Adrenal gland (tissue), 9 donors: ENCODE measurements at regions not wholly inside any gene's neighbourhood (a gene's known extent, or its start where the extent isn't known, plus 50 kb on each side); places are given as distances from the start of the nearest gene placed in this dataset.

Experiments used
- DNase-seq, 7 donors: peaks; one replicate each; pipeline ENCODE4 v3.0.0-alpha.2; 2019 to 2020
- H3K27ac ChIP-seq, 5 donors: fragments of 200-600 bp; sonication (generic) in 4 of 5; 1 replicate in 3 of 5; 2 replicates in 2 of 5; pipeline versions ENCODE4 v1.5.1 to v1.8.0; 2016 to 2020; ENCODE audit warnings: mild to moderate bottlenecking in 1 of 5
- H3K27me3 ChIP-seq: fragments of 200-600 bp; 2 replicates; pipeline ENCODE4 v1.8.0; 2021
- H3K36me3 ChIP-seq, 2 donors: fragments of 200-600 bp; replicated peaks in 1 of 2; 1 replicate in 1 of 2; 2 replicates in 1 of 2; pipeline versions ENCODE4 v1.5.1 to v1.8.0; 2018 to 2022
- H3K4me1 ChIP-seq, 2 donors: fragments of 200-600 bp; replicated peaks in 1 of 2; 1 replicate in 1 of 2; 2 replicates in 1 of 2; pipeline versions ENCODE4 v1.5.1 to v1.8.0; 2018 to 2021
- H3K4me3 ChIP-seq, 4 donors: fragments of 200-600 bp; sonication (generic) in 3 of 4; one replicate each; pipeline ENCODE4 v1.5.1; 2016 to 2018
- H3K9me3 ChIP-seq, 3 donors: fragments of 200-600 bp; sonication (generic) in 1 of 3; replicated peaks in 1 of 3; 1 replicate in 2 of 3; 2 replicates in 1 of 3; pipeline versions ENCODE4 v1.5.1 to v1.8.0; 2016 to 2021
- CTCF ChIP-seq, 6 experiments: fragments of 450-650 bp in 4 of 6; fragments of 200-600 bp in 2 of 6; sonication (generic) in 1 of 6; IDR thresholded peaks; 1 replicate in 5 of 6; 2 replicates in 1 of 6; pipeline versions ENCODE4 v1.5.1 to v1.8.0; 2016 to 2021; ENCODE audit warnings: antibody characterized with exemption in 6 of 6, mild to moderate bottlenecking in 2 of 6, moderate library complexity in 1 of 6
- POLR2A ChIP-seq, 2 donors: fragments of 450-650 bp; IDR thresholded peaks; one replicate each; pipeline ENCODE4 v1.6.1; 2017; ENCODE audit warnings: antibody characterized with exemption in 2 of 2, mild to moderate bottlenecking in 2 of 2, moderate library complexity in 1 of 2
- WGBS, 4 donors: extraction: QIAGEN DNeasy Blood & Tissue Kit in 2 of 4; methylation state at CpG; one replicate each; pipeline versions ENCODE4 v1.1.5 to v1.1.7; 2013 to 2017; 5-methylcytosine and 5-hydroxymethylcytosine counted together
- intact Hi-C, 2 donors: fragments of 100-400 bp; cut with DNase I; formaldehyde crosslinking; loops; one replicate each; pipeline versions ENCODE4 v1.14.1 to v1.15.0; 2022 to 2023
- donor health status: healthy with polysubstance abuse.
- donor health status: Bipolar disorder and iron deficiency.
- donor health status: DM: yes; HTN: yes; CAD: no.
- donor health status: DM: no; HTN: no; CAD: no.
- donor health status: DM: no; HTN: no; CAD: no.

GRCh38 chr13:107203146-107203847 is 635.4 kb upstream of the ARGLU1 start:
- H3K4me3 ChIP-seq: no peak overlapping the region
- no peaks in the 10 kb centered on the region for H3K27me3 ChIP-seq
- 41 to 64% (median 59%) methylated on average over 5 to 11 of the region's 11 CpGs for WGBS, 4 donors
- H3K4me1 ChIP-seq: no peaks in the 10 kb centered on the region
- intact Hi-C loops: loop anchor here in 1 of 2 donors (10.0 kb wide), 1 partner anchor 952 kb away; no protein-coding TSS in a partner anchor
- H3K27ac ChIP-seq: peak overlapping the region in 2 of 5 donors; percentile 35 to 78
- H3K36me3 ChIP-seq: no peaks in the 10 kb centered on the region
- TF ChIP-seq POLR2A (IDR thresholded peaks at IDR 0.05) (no peak), CTCF (IDR thresholded peaks at IDR 0.05) (peak in 2 of 6 experiments; percentile 22 to 31)
- no peak for DNase-seq
- no peaks in the 10 kb centered on the region for H3K9me3 ChIP-seq

- H3K4me3 ChIP-seq: no peak overlapping the region
- peak overlapping the region in 2 of 5 donors; percentile 35 to 78 for H3K27ac ChIP-seq
- 45 to 46% (median 45%) methylated on average over 4 of the region's 4 CpGs for WGBS, 4 donors
Observed at GRCh38 chr13:107202371-107203023, 634.6 kb upstream of the ARGLU1 start.

GRCh38 chr13:107200491-107200890 is 632.6 kb upstream of the ARGLU1 start:
- 80 to 91% (median 86%) methylated on average over 6 of the region's 6 CpGs for WGBS, 4 donors

More at GRCh38 chr13:107202371-107203023, 634.6 kb upstream of the ARGLU1 start:
- DNase-seq: peak in 6 of 7 donors; percentile 12 to 80 (median 46)
- intact Hi-C loops: loop anchor here in 1 of 2 donors (10.0 kb wide), 1 partner anchor 952 kb away; no protein-coding TSS in a partner anchor
- H3K36me3 ChIP-seq: no peaks in the 10 kb centered on the region
- TF ChIP-seq POLR2A (IDR thresholded peaks at IDR 0.05): no peak
- no peak for TF ChIP-seq CTCF (IDR thresholded peaks at IDR 0.05)
- no peaks in the 10 kb centered on the region for H3K27me3 ChIP-seq
- no peaks in the 10 kb centered on the region for H3K9me3 ChIP-seq
- no peaks in the 10 kb centered on the region for H3K4me1 ChIP-seq

More at GRCh38 chr13:107200491-107200890, 632.6 kb upstream of the ARGLU1 start:
- TF ChIP-seq POLR2A (IDR thresholded peaks at IDR 0.05): no peak
- TF ChIP-seq CTCF (IDR thresholded peaks at IDR 0.05): no peak
- no peaks in the 10 kb centered on the region for H3K36me3 ChIP-seq
- DNase-seq: no peak
- H3K4me1 ChIP-seq: no peaks in the 10 kb centered on the region
- H3K27me3 ChIP-seq: no peaks in the 10 kb centered on the region
- H3K27ac ChIP-seq: no peak overlapping the region
- no peak overlapping the region for H3K4me3 ChIP-seq
- intact Hi-C loops: loop anchor here in 1 of 2 donors (10.0 kb wide), 1 partner anchor 954 kb away; no protein-coding TSS in a partner anchor
- no peaks in the 10 kb centered on the region for H3K9me3 ChIP-seq
